DND-41 (cell line): ENCODE measurements at regions not wholly inside any gene's neighbourhood (a gene's known extent, or its start where the extent isn't known, plus 50 kb on each side); places are given as distances from the start of the nearest gene placed in this dataset.
A peak's percentile ranks its signal among the peaks of the same experiment; 100 is the strongest.

Experiments
- ATAC-seq: fragments of 200-7000 bp; cut with Tn5 transposase; 3 replicates; pipeline ENCODE4 v1.9.1; 2021; ENCODE audit warnings: low read depth; ENCODE audit not compliant: insufficient read depth
- DNase-seq: peaks from one replicate; pipeline ENCODE4 v3.0.0-alpha.2; 2020
- H2AFZ ChIP-seq: 2 replicates; pipeline ENCODE4 v1.6.0; 2012; ENCODE audit warnings: low read depth, low read length
- H3K27ac ChIP-seq: 2 replicates; pipeline ENCODE4 v1.5.1; 2012; ENCODE audit warnings: low read length, inconsistent platforms
- H3K27me3 ChIP-seq: fragments of 200-600 bp; sonication (generic); 2 replicates; pipeline ENCODE4 v1.6.0; 2012; ENCODE audit warnings: low read length, mild to moderate bottlenecking, inconsistent platforms; ENCODE audit not compliant: insufficient read depth, poor library complexity
- H3K36me3 ChIP-seq: 2 replicates; pipeline ENCODE4 v1.5.1; 2012; ENCODE audit warnings: low read length, inconsistent platforms; ENCODE audit not compliant: insufficient read depth
- H3K4me1 ChIP-seq: 2 replicates; pipeline ENCODE4 v1.5.1; 2012; ENCODE audit warnings: mild to moderate bottlenecking, low read length; ENCODE audit not compliant: insufficient read depth
- H3K4me2 ChIP-seq: 2 replicates; pipeline ENCODE4 v1.6.0; 2012; ENCODE audit warnings: mild to moderate bottlenecking, moderate library complexity, low read length, inconsistent platforms; ENCODE audit not compliant: insufficient read depth
- H3K4me3 ChIP-seq, 2 experiments: fragments of 200-600 bp in 1 of 2; shearing (Covaris generic) in 1 of 2; 2 replicates each; pipeline ENCODE4 v1.5.1; 2012 to 2016; ENCODE audit warnings: inconsistent platforms in 2 of 2, low read length in 2 of 2, mild to moderate bottlenecking in 2 of 2, low read depth in 1 of 2, moderate library complexity in 1 of 2
- H3K79me2 ChIP-seq: 2 replicates; pipeline ENCODE4 v1.6.0; 2012; ENCODE audit warnings: low read length, inconsistent platforms; ENCODE audit not compliant: insufficient read depth
- H3K9ac ChIP-seq: 2 replicates; pipeline ENCODE4 v1.6.0; 2012; ENCODE audit warnings: low read depth, mild to moderate bottlenecking, inconsistent platforms, low read length, moderate library complexity
- H3K9me3 ChIP-seq: 2 replicates; pipeline ENCODE4 v1.5.1; 2012; ENCODE audit warnings: low read length, moderate library complexity, mild to moderate bottlenecking, inconsistent platforms; ENCODE audit not compliant: insufficient read depth, severe bottlenecking
- H4K20me1 ChIP-seq: 2 replicates; pipeline ENCODE4 v1.6.0; 2012; ENCODE audit warnings: low read length; ENCODE audit not compliant: insufficient read depth
- EZH2 ChIP-seq: IDR thresholded peaks from 3 replicates; pipeline ENCODE4 v1.6.1; 2012; ENCODE audit warnings: borderline replicate concordance, low read depth, mild to moderate bottlenecking, moderate library complexity, low read length, inconsistent platforms; ENCODE audit not compliant: severe bottlenecking
- TF ChIP-seq, protein P1 (sequence below): IDR thresholded peaks from 2 replicates; pipeline ENCODE4 v1.5.1; 2012; ENCODE audit warnings: borderline replicate concordance, low read length, moderate library complexity, mild to moderate bottlenecking; ENCODE audit not compliant: poor library complexity, severe bottlenecking; ENCODE audit errors: extremely low read depth

DNA sequence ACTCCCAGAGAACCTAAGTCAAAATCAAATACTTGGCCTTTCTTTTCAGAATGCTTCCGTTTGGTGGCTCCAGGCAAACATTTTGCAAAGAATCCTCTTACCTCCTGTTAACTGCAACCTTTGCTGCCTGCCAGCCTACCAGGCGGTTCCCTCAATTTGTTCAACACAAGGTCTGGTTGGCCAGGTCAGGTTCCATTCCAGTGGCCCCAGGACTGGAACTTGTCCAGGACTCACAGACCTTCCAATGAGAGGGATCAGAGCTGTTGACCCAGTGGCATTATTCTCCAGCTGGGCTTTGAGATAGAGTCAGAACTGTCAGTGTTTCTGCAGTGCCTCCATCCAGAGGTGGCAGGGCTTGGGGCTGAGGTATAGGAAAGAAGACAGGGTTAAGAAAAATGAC is 137.0 kb downstream of the NEUROD6 start:
- Histone ChIP-seq H3K9ac (no peak overlapping the region), H3K36me3 (no peaks in the 10 kb centered on the region), H2AFZ (no peak overlapping the region), H3K4me1 (no peaks in the 10 kb centered on the region), H3K4me3 (no peak overlapping the region), H3K9me3 (no peaks in the 10 kb centered on the region), H3K27me3 (no peaks in the 10 kb centered on the region), H3K79me2 (no peaks in the 10 kb centered on the region), H3K27ac (no peak overlapping the region), H3K4me2 (no peak overlapping the region), H4K20me1 (no peaks in the 10 kb centered on the region)
- ATAC-seq (no peak), DNase-seq (no peak)
- TF ChIP-seq, protein P1, sequence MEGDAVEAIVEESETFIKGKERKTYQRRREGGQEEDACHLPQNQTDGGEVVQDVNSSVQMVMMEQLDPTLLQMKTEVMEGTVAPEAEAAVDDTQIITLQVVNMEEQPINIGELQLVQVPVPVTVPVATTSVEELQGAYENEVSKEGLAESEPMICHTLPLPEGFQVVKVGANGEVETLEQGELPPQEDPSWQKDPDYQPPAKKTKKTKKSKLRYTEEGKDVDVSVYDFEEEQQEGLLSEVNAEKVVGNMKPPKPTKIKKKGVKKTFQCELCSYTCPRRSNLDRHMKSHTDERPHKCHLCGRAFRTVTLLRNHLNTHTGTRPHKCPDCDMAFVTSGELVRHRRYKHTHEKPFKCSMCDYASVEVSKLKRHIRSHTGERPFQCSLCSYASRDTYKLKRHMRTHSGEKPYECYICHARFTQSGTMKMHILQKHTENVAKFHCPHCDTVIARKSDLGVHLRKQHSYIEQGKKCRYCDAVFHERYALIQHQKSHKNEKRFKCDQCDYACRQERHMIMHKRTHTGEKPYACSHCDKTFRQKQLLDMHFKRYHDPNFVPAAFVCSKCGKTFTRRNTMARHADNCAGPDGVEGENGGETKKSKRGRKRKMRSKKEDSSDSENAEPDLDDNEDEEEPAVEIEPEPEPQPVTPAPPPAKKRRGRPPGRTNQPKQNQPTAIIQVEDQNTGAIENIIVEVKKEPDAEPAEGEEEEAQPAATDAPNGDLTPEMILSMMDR = no peak
- TF ChIP-seq EZH2 = no peak

DNA sequence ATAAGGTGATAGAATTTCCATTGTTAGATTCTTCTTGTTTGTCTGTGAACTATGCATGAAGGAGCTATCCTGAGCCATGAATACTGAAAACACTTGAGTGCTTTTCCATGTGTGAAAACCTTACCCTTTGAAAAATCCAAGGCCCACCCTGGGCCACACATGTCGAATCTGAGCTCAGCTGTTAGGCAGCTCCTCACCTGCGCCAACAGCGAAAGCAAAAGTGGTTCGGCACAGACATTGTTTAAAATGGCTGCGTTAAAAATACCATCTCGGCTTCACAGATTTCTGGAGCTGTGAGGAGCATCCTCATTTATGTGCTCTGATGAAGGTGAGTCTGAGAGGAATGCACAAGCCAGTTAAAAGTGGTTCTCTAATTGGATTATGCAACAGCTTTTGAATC is 137.7 kb downstream of the NEUROD6 start:
- Histone ChIP-seq H3K27me3 (no peaks in the 10 kb centered on the region), H3K36me3 (no peaks in the 10 kb centered on the region), H3K27ac (no peak overlapping the region), H4K20me1 (no peaks in the 10 kb centered on the region), H3K4me1 (no peaks in the 10 kb centered on the region), H3K79me2 (no peaks in the 10 kb centered on the region), H3K9ac (no peak overlapping the region), H3K4me3 (no peak overlapping the region), H3K4me2 (no peak overlapping the region), H3K9me3 (no peaks in the 10 kb centered on the region), H2AFZ (no peak overlapping the region)
- TF ChIP-seq, protein P1 = no peak
- no peak for TF ChIP-seq EZH2
- no peak for ATAC-seq
- DNase-seq = no peak

DNA sequence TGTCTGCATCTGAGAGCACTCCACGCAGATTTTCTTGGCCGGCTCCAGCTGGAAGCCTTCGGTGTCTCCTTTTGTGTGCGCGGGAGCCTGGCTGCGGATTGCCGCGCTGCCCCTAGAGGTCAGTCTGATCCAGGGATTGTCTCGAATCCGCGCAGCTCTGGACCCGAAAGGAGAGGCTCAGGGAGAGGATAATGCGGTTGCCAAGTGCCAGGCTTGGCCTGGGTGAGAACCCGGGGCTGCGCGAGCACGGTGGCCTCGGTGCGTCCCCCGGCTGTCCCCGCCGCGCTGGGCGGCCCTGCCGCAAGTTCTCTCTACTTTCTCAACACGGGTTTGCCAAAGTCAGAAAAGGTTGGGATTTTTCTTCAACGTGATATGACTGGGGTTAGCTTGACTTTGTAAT is 140.9 kb downstream of the ADCYAP1R1 start:
- DNase-seq (peak; percentile 5), ATAC-seq (no peak)
- Histone ChIP-seq H3K4me3 (no peak overlapping the region), H2AFZ (no peak overlapping the region), H3K27me3 (no peaks in the 10 kb centered on the region), H3K9ac (no peak overlapping the region), H4K20me1 (no peaks in the 10 kb centered on the region), H3K27ac (no peak overlapping the region), H3K4me2 (no peak overlapping the region), H3K4me1 (no peaks in the 10 kb centered on the region), H3K36me3 (no peaks in the 10 kb centered on the region), H3K9me3 (no peaks in the 10 kb centered on the region), H3K79me2 (no peaks in the 10 kb centered on the region)
- TF ChIP-seq EZH2 = no peak
- TF ChIP-seq, protein P1 = peak; percentile 48

DNA sequence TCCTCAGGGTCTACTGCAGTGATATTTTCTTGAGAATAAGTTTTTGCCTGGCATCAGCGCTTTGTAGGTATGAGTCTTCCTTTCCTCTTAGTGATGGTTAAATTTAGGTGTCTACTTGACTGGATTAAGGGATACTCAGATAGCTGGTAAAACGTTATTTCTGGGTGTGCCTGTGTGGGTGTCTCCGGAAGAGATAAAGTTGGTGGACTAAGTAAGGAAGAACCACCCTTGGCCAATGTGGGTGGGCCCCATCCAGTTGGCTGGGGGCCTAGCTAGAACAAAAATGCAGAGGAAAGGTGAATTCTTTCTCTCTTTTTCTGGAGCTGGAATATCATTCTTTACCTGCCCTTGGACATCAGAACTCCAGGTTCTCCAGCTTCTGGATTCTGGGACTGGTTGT is 138.8 kb downstream of the ADCYAP1R1 start:
- no peaks in the 10 kb centered on the region for H3K4me1 ChIP-seq
- no peak overlapping the region for H3K4me3 ChIP-seq
- no peak for DNase-seq
- H3K9me3 ChIP-seq = no peaks in the 10 kb centered on the region
- no peak overlapping the region for H3K9ac ChIP-seq
- no peaks in the 10 kb centered on the region for H3K79me2 ChIP-seq
- H2AFZ ChIP-seq = no peak overlapping the region
- peaks cover under 1% of the 10 kb centered on the region for H3K27me3 ChIP-seq
- ATAC-seq = no peak
- H3K27ac ChIP-seq = no peak overlapping the region
- no peak overlapping the region for H3K4me2 ChIP-seq
- no peaks in the 10 kb centered on the region for H4K20me1 ChIP-seq
- no peaks in the 10 kb centered on the region for H3K36me3 ChIP-seq
- TF ChIP-seq EZH2 = no peak
- TF ChIP-seq, protein P1 = no peak
